K562 (cell line): ENCODE measurements at regions not wholly inside any gene's neighbourhood (a gene's known extent, or its start where the extent isn't known, plus 50 kb on each side); places are given as distances from the start of the nearest gene placed in this dataset.

Experiments
- BRCA1 ChIP-seq, 2 experiments: fragments of 450-650 bp in 1 of 2; sonication (generic) in 1 of 2; formaldehyde crosslinking in 1 of 2; IDR thresholded peaks; 2 replicates each; pipeline versions ENCODE4 v1.5.0 to v1.6.1; 2017 to 2020; ENCODE audit warnings: mild to moderate bottlenecking in 1 of 2, missing genetic modification reagents in 1 of 2
- CREB1 ChIP-seq, 2 experiments: sonication (generic) in 1 of 2; formaldehyde crosslinking in 1 of 2; IDR thresholded peaks; 2 replicates each; pipeline versions ENCODE4 v1.6.1 to v1.8.0; 2012 to 2022; ENCODE audit warnings: inconsistent platforms in 1 of 2, mild to moderate bottlenecking in 1 of 2, missing genetic modification reagents in 1 of 2, moderate library complexity in 1 of 2
- EGR1 ChIP-seq: fragments of 450-650 bp; conservative IDR thresholded peaks from 2 replicates; pipeline ENCODE4 v1.6.1; 2017; ENCODE audit warnings: mild to moderate bottlenecking
- GABPA ChIP-seq: fragments of 200-800 bp; sonication (Bioruptor generic); conservative IDR thresholded peaks from 2 replicates; pipeline ENCODE4 v1.6.1; 2016; ENCODE audit warnings: low read depth, missing genetic modification characterization, missing compliant biosample characterization
- JUND ChIP-seq, 2 experiments: IDR thresholded peaks; 2 replicates in 1 of 2; 3 replicates in 1 of 2; pipeline ENCODE4 v1.6.1; 2011; ENCODE audit warnings: borderline replicate concordance in 2 of 2, low read depth in 2 of 2, low read length in 2 of 2, improper control_type of control experiment in 1 of 2, missing biosample characterization in 1 of 2, missing genetic modification characterization in 1 of 2, missing genetic modification reagents in 1 of 2
- SP1 ChIP-seq: sonication (generic); formaldehyde crosslinking; IDR thresholded peaks from 2 replicates; pipeline ENCODE4 v1.8.1; 2022; ENCODE audit warnings: mild to moderate bottlenecking, missing genetic modification reagents
- ZFX ChIP-seq: sonication (generic); formaldehyde crosslinking; IDR thresholded peaks from 2 replicates; pipeline ENCODE4 v1.8.0; 2022; ENCODE audit warnings: mild to moderate bottlenecking, missing genetic modification reagents, moderate library complexity
- TF ChIP-seq, protein P1 (sequence below): fragments of 450-650 bp; formaldehyde crosslinking; IDR thresholded peaks from 2 replicates; pipeline ENCODE4 v1.4.0; 2020; ENCODE audit warnings: mild to moderate bottlenecking, mixed read lengths
- TF ChIP-seq, protein P2 (sequence below): fragments of 450-650 bp; conservative IDR thresholded peaks from 2 replicates; pipeline ENCODE4 v1.6.1; 2016; ENCODE audit warnings: missing genetic modification characterization, low read depth, mild to moderate bottlenecking, missing compliant biosample characterization, moderate library complexity
- TF ChIP-seq, protein P3 (sequence below), 3 experiments: IDR thresholded peaks in 2 of 3; conservative IDR thresholded peaks in 1 of 3; 2 replicates each; pipeline ENCODE4 v1.5.1; 2011 to 2012; ENCODE audit warnings: low read length in 3 of 3, mild to moderate bottlenecking in 3 of 3, control low read depth in 2 of 3, improper control_type of control experiment in 1 of 3, inconsistent platforms in 1 of 3, low read depth in 1 of 3, mixed read lengths in 1 of 3, moderate library complexity in 1 of 3; ENCODE audit not compliant: insufficient read depth in 2 of 3
- TF ChIP-seq, protein P4 (sequence below): fragments of 450-650 bp; conservative IDR thresholded peaks from 2 replicates; pipeline ENCODE4 v1.6.1; 2016; ENCODE audit warnings: missing genetic modification characterization, low read depth, mild to moderate bottlenecking, control low read depth, missing compliant biosample characterization

DNA sequence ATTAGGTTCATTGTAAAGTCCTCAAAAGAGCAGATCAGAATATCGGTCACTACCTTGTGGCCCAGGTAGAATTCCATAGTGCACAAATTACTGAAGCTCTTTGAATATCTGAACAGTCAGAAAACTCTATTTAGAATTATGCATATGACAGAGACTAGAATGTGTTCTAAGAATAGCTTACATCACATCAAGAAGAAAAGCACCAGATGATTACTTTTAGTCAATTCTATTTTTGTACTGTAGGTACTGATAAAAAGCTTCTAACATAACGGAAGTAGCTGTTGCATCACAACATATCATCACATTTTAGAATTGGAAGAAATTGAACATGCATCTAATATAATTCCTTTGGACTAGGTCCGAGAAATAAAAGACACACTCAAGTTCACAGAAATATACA is 946.6 kb upstream of the ARRDC3 start:
- TF ChIP-seq ZFX (CRISPR knock-in tag), result no peak
- TF ChIP-seq, protein P1, sequence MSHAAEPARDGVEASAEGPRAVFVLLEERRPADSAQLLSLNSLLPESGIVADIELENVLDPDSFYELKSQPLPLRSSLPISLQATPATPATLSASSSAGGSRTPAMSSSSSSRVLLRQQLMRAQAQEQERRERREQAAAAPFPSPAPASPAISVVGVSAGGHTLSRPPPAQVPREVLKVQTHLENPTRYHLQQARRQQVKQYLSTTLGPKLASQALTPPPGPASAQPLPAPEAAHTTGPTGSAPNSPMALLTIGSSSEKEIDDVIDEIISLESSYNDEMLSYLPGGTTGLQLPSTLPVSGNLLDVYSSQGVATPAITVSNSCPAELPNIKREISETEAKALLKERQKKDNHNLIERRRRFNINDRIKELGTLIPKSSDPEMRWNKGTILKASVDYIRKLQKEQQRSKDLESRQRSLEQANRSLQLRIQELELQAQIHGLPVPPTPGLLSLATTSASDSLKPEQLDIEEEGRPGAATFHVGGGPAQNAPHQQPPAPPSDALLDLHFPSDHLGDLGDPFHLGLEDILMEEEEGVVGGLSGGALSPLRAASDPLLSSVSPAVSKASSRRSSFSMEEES (CRISPR knock-in tag), result no peak
- TF ChIP-seq BRCA1 (IDR thresholded peaks at IDR 0.05), result no peak
- no peak for TF ChIP-seq BRCA1 (CRISPR knock-in tag; IDR thresholded peaks at IDR 0.05)
- TF ChIP-seq CREB1 (IDR thresholded peaks at IDR 0.05), result no peak
- TF ChIP-seq CREB1 (CRISPR knock-in tag; IDR thresholded peaks at IDR 0.05), result no peak
- TF ChIP-seq, protein P2, sequence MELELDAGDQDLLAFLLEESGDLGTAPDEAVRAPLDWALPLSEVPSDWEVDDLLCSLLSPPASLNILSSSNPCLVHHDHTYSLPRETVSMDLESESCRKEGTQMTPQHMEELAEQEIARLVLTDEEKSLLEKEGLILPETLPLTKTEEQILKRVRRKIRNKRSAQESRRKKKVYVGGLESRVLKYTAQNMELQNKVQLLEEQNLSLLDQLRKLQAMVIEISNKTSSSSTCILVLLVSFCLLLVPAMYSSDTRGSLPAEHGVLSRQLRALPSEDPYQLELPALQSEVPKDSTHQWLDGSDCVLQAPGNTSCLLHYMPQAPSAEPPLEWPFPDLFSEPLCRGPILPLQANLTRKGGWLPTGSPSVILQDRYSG (tag), result no peak
- TF ChIP-seq, protein P3, sequence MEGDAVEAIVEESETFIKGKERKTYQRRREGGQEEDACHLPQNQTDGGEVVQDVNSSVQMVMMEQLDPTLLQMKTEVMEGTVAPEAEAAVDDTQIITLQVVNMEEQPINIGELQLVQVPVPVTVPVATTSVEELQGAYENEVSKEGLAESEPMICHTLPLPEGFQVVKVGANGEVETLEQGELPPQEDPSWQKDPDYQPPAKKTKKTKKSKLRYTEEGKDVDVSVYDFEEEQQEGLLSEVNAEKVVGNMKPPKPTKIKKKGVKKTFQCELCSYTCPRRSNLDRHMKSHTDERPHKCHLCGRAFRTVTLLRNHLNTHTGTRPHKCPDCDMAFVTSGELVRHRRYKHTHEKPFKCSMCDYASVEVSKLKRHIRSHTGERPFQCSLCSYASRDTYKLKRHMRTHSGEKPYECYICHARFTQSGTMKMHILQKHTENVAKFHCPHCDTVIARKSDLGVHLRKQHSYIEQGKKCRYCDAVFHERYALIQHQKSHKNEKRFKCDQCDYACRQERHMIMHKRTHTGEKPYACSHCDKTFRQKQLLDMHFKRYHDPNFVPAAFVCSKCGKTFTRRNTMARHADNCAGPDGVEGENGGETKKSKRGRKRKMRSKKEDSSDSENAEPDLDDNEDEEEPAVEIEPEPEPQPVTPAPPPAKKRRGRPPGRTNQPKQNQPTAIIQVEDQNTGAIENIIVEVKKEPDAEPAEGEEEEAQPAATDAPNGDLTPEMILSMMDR (IDR thresholded peaks at IDR 0.05 in 2 of 3, conservative IDR thresholded peaks at IDR 0.05 in 1 of 3; ENCODE audit: insufficient read depth in 2 of 3, low read depth in 1 of 3, low read length in 3 of 3), result no peak
- TF ChIP-seq, protein P4, sequence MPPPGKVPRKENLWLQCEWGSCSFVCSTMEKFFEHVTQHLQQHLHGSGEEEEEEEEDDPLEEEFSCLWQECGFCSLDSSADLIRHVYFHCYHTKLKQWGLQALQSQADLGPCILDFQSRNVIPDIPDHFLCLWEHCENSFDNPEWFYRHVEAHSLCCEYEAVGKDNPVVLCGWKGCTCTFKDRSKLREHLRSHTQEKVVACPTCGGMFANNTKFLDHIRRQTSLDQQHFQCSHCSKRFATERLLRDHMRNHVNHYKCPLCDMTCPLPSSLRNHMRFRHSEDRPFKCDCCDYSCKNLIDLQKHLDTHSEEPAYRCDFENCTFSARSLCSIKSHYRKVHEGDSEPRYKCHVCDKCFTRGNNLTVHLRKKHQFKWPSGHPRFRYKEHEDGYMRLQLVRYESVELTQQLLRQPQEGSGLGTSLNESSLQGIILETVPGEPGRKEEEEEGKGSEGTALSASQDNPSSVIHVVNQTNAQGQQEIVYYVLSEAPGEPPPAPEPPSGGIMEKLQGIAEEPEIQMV (tag), result no peak
- no peak for TF ChIP-seq EGR1
- TF ChIP-seq JUND (IDR thresholded peaks at IDR 0.05; ENCODE audit: borderline replicate concordance, low read depth, low read length), result no peak
- no peak for TF ChIP-seq JUND (tag; IDR thresholded peaks at IDR 0.05; ENCODE audit: borderline replicate concordance, low read depth, low read length)
- TF ChIP-seq GABPA, result no peak
- no peak for TF ChIP-seq SP1 (CRISPR knock-in tag)
